NCI-H187 (cell line): ENCODE measurements at regions not wholly inside any gene's neighbourhood (a gene's known extent, or its start where the extent isn't known, plus 50 kb on each side); places are given as distances from the start of the nearest gene placed in this dataset.

ENCODE experiments used
- DNase-seq, 2 experiments: peaks; one replicate each; lab custom pipeline; 2025; lab: John Stamatoyannopoulos, UW

GRCh38 chr13:33515146-33515545 is 229.6 kb upstream of the STARD13 start:
- no peak for DNase-seq

GRCh38 chr13:33518452-33518851 is 232.9 kb upstream of the STARD13 start:
- peak; percentile 7 to 9 for DNase-seq

GRCh38 chr13:33519561-33520467 is 234.3 kb upstream of the STARD13 start:
- no peak for DNase-seq

- no peak for DNase-seq
Measured at GRCh38 chr13:33520468-33520839, 234.9 kb upstream of the STARD13 start.

GRCh38 chr13:33524086-33524485 is 238.5 kb upstream of the STARD13 start:
- no peak for DNase-seq

DNA sequence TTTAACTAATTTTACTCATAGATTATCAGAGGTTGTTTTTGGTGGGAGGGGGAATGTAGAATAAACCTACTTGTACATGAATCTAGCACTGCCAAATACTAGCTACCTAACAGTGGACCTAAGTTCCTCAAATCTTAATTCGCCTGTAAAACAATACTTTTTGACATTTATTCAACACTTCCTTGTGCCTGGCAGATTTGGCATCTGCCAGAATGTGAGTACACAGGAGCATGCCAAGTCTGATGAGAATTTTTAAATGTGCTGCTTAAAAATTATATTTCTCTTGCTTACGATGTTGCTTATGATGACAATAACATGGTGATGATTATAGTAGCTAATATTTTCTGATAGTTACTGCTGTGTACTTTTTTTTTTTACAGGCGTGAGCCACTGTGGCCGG is 240.2 kb upstream of the STARD13 start:
- no peak for DNase-seq

DNA sequence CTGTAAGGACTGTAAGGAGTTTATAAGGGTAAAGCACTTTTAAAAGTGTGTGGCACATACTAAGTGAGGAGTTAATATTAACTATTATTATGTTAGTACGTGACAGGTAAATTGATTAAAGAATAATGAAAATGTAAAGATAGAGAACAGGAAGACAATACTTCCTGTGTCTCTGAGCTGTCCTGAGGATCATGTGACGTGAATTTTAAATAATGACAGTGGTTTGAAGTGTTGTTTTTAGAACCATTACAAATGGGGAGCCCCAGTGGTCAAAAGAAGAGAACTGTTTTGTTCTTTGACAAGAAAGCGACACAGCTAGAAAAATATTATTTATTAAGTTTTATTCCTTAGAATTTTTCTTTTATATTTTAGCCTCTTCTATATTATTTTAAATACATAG is 241.2 kb upstream of the STARD13 start:
- no peak for DNase-seq

- DNase-seq = no peak
Measured at GRCh38 chr13:33528896-33529295, 243.3 kb upstream of the STARD13 start.

DNA sequence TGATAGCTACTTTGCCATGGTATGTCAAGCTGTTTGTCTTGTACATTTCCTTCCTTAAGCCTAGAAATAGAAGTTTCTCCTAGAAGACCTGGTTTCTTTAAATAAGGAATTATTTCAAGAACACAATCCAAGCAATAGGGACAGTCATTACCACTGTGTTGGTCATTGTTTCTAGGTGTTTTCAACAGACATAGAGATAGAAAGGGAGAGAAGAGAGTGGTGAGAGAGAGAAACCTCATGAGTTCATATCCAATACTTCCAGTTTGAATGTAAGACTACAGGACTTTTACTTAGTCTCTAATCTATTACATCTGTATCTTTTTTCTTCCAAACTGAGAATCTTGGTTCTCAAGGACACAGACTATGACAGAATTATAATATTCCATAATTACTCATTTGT is 245.9 kb upstream of the STARD13 start:
- DNase-seq = no peak

GRCh38 chr13:33535061-33535460 is 249.5 kb upstream of the STARD13 start:
- DNase-seq = no peak

DNA sequence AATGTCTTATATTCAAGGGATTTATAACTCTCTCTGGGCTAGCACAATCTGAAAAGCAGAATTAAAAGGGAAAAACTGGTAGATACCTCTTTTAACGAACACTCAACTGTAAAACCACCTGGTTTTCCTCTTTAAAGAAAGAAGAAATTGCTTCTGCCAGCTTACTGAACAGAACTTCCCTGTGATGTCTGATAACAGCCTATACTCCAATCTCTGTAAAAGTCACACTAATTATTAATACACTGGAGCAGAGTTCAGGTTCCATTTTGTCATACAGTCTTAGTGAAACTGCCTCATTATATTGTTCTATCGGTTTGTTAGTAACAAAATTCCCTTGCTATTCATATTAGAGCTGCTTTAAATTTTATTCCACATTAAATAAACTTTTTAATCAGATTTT is 251.0 kb upstream of the STARD13 start:
- no peak for DNase-seq

DNA sequence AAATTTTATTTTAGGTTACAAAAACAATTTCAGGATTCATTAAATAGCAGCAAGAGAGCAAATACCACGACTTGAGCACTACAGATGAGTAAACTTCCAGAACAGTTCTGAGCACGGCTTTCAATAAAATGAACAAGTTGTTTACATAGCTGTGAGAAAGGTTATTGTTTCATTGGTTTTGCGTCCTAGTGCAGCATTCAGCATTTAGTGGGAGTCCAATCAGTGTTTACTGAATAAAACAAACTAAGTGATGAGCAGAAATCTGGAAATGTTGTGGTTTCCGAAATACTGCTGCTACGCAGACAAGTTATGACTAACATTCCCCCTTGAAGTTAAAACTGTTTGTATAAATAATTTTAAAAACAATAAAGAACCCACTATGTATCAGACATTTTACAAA is 251.5 kb upstream of the STARD13 start:
- no peak for DNase-seq

- DNase-seq = no peak
Measured at GRCh38 chr13:33537676-33538075, 252.1 kb upstream of the STARD13 start.

DNA sequence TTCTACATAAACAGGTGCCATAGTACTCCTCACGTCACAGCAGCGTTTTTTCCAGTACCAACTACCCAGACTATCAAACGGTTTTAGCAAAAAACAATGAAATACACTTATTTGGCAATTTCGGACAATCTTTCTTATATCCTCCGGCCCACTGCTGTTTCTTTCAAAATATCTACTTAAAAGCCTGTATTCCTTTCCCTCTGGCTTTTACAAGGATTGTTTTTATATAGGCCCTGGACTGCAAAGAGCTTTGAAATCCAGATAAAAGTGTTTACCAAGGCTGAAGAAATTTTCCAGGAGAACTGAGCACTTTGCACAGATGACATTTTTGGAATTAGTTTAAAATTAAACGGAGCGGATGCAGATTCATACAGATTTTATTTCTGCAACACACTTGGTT is 255.9 kb upstream of the STARD13 start:
- DNase-seq = no peak

DNA sequence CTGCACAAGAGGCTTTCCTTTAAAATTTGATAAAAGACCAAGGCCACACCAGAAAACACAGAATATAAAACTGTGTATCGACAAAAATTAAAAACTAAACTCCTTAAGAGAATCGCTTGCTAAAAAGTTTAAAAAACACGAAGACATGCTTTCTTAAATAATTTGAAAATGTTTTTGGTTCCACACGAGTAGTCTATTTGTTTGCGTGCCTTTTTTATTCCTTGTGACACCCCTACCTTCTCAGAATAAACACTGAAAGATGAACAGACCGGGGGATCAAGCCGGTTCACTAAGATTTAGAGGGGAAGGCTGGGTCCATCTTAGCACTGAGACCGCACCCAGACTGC is 256.4 kb upstream of the STARD13 start:
- DNase-seq = peak in 1 of 2 experiments; percentile 52

DNA sequence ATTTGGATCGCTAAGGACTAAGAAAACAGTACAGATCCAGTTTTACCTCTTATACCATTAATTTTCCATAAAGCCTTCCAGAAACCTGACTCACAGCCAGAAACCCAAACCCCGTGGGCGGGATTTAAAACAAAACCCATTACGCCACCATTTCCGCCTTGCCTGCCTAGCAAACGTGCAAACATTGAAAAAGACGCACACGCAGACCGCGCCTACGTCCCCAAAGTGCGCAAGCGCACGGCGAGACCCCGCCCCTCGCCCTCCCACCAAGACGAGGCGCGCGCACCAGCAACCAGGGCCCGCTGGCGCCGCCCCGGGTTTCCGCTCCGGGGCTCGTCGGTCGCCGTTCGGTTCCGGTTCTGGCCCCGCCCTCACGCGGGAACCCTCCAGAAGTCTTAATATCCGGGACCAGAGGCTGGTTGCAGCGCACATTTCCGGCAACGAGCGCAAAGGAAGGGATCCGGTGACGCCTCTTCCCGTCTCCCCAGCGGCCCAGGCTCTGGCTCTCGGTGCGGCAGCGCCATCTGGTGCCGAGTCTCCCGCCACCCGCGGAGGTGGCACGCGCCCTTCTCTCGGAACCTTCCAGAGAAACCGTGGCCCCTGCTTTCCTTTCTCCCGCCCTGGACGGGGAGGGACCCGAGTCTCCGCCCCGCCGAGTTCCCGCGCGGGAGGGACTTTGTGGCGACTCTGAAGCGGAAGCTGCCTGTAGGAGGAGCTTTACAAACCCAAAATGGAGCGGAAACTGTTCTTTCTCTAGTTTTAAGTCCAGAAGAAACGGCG is 256.9 kb upstream of the STARD13 start:
- DNase-seq = peak; percentile 88 to 92

- no peak for DNase-seq
Measured at GRCh38 chr13:33543089-33543459, 257.5 kb upstream of the STARD13 start.

- no peak for DNase-seq
Measured at GRCh38 chr13:33543631-33544265, 258.2 kb upstream of the STARD13 start.

DNA sequence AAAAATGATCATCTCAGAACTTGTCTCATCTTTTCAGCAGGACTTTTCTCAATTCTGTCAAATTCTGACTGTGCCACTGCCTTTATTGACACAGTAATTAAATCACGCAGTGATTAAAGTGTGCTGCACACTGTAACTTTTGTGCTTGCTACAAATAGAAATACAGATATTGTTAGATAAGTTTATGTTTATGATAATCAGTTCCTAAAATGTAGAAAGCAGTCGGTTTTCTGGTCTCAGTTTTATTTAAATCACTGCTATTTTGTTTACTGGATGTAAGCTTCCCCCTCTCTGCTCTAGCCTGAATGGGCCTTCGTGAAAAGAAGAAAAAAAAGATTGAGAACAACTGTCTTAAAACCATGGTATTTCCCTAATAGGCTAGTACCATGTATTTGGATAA is 258.8 kb upstream of the STARD13 start:
- DNase-seq = no peak

DNA sequence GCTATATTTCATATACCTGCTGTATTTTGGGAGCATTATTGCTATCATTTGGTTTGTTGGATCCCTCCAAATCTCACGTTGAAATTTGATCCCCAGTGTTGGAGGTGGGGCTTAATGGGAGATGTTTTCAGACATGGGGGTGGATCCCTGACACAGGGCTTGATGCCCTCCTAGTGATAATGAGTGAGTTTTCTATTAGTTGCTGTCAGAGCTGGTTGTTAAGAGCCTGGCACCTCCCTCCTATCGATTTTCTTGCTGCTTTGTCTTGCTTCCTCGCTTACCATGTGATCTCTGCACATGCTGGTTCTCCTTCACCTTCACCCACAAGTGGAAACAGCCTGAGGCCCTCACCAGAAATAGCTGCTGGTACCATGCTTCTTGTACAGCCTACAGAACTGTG is 259.9 kb upstream of the STARD13 start:
- no peak for DNase-seq

GRCh38 chr13:33547035-33547434 is 261.5 kb upstream of the STARD13 start:
- no peak for DNase-seq

GRCh38 chr13:33548069-33548468 is 262.5 kb upstream of the STARD13 start:
- DNase-seq = no peak

- no peak for DNase-seq
Measured at GRCh38 chr13:33550276-33550675, 264.7 kb upstream of the STARD13 start.
